ENCODE measurements at regions not wholly inside any gene's neighbourhood (a gene's known extent, or its start where the extent isn't known, plus 50 kb on each side); places are given as distances from the start of the nearest gene placed in this dataset.
"Not testable (repeated sequence)": the region's sequence is repeated elsewhere in the genome, so short reads cannot be mapped to it uniquely, and the experiment has no call there.

GRCh38 chr5:174581894-174582293 lies 142.5 kb upstream of the MSX2 start:
- no peak for TF ChIP-seq CTCF (IDR thresholded peaks at IDR 0.05; ENCODE audit: insufficient read depth, low read length, poor library complexity, severe bottlenecking)
- DNase-seq (ENCODE audit: extremely low read depth, insufficient read length): no peak

GRCh38 chr5:174583071-174583470 lies 141.3 kb upstream of the MSX2 start:
- no peak for TF ChIP-seq CTCF (IDR thresholded peaks at IDR 0.05; ENCODE audit: insufficient read depth, low read length, poor library complexity, severe bottlenecking)
- Histone ChIP-seq H3K4me3 (replicated peaks; ENCODE audit: low read depth, low read length) (no peak overlapping the region), H3K36me3 (ENCODE audit: control insufficient read depth, insufficient read depth, low read length) (no peaks in the 10 kb centered on the region), H3K27me3 (replicated peaks; ENCODE audit: control insufficient read depth, insufficient read depth, low read length) (no peaks in the 10 kb centered on the region)
- DNase-seq (ENCODE audit: extremely low read depth, insufficient read length): no peak

More at GRCh38 chr5:174581894-174582293, 142.5 kb upstream of the MSX2 start:
- H3K27me3 ChIP-seq (replicated peaks; ENCODE audit: control insufficient read depth, insufficient read depth, low read length): no peaks in the 10 kb centered on the region
- H3K4me3 ChIP-seq (replicated peaks; ENCODE audit: low read depth, low read length): no peak overlapping the region
- H3K36me3 ChIP-seq (ENCODE audit: control insufficient read depth, insufficient read depth, low read length): no peaks in the 10 kb centered on the region

GRCh38 chr5:174585472-174585871 lies 138.9 kb upstream of the MSX2 start:
- H3K27me3 ChIP-seq (replicated peaks; ENCODE audit: control insufficient read depth, insufficient read depth, low read length): no peaks in the 10 kb centered on the region; the same call in 1 of the 2 replicates
- no peak for TF ChIP-seq CTCF (IDR thresholded peaks at IDR 0.05; ENCODE audit: insufficient read depth, low read length, poor library complexity, severe bottlenecking)
- H3K36me3 ChIP-seq (ENCODE audit: control insufficient read depth, insufficient read depth, low read length): no peaks in the 10 kb centered on the region
- no peak for DNase-seq (ENCODE audit: extremely low read depth, insufficient read length)
- no peak overlapping the region for H3K4me3 ChIP-seq (replicated peaks; ENCODE audit: low read depth, low read length)

GRCh38 chr5:174586163-174586562 lies 138.2 kb upstream of the MSX2 start:
- not testable (repeated sequence) for H3K36me3 ChIP-seq (ENCODE audit: control insufficient read depth, insufficient read depth, low read length); H3K27me3 ChIP-seq (replicated peaks; ENCODE audit: control insufficient read depth, insufficient read depth, low read length); DNase-seq (ENCODE audit: extremely low read depth, insufficient read length)

GRCh38 chr5:174589011-174589410 lies 135.4 kb upstream of the MSX2 start:
- H3K27me3 ChIP-seq (replicated peaks; ENCODE audit: control insufficient read depth, insufficient read depth, low read length): no peaks in the 10 kb centered on the region; the same call in 1 of the 2 replicates
- no peak for DNase-seq (ENCODE audit: extremely low read depth, insufficient read length)
- H3K4me3 ChIP-seq (replicated peaks; ENCODE audit: low read depth, low read length): no peak overlapping the region
- TF ChIP-seq CTCF (IDR thresholded peaks at IDR 0.05; ENCODE audit: insufficient read depth, low read length, poor library complexity, severe bottlenecking): no peak
- H3K36me3 ChIP-seq (ENCODE audit: control insufficient read depth, insufficient read depth, low read length): no peaks in the 10 kb centered on the region

More at GRCh38 chr5:174586163-174586562, 138.2 kb upstream of the MSX2 start:
- H3K4me3 ChIP-seq (replicated peaks; ENCODE audit: low read depth, low read length): not testable (repeated sequence)

GRCh38 chr5:174589599-174589998 lies 134.8 kb upstream of the MSX2 start:
- TF ChIP-seq CTCF (IDR thresholded peaks at IDR 0.05; ENCODE audit: insufficient read depth, low read length, poor library complexity, severe bottlenecking): no peak
- DNase-seq (ENCODE audit: extremely low read depth, insufficient read length): no peak
- no peaks in the 10 kb centered on the region; the same call in 1 of the 2 replicates for H3K27me3 ChIP-seq (replicated peaks; ENCODE audit: control insufficient read depth, insufficient read depth, low read length)
- H3K4me3 ChIP-seq (replicated peaks; ENCODE audit: low read depth, low read length): no peak overlapping the region
- no peaks in the 10 kb centered on the region for H3K36me3 ChIP-seq (ENCODE audit: control insufficient read depth, insufficient read depth, low read length)

Measured in GM06990 (cell line).